Dermis blood vessel endothelial cell (primary cell): ENCODE measurements at regions not wholly inside any gene's neighbourhood (a gene's known extent, or its start where the extent isn't known, plus 50 kb on each side); places are given as distances from the start of the nearest gene placed in this dataset.
A peak's percentile ranks its signal among the peaks of the same experiment; 100 is the strongest.
"Not testable (repeated sequence)": the region's sequence is repeated elsewhere in the genome, so short reads cannot be mapped to it uniquely, and the experiment has no call there.

ENCODE experiments used
- DNase-seq: peaks from one replicate; pipeline ENCODE4 v3.0.0; 2010

GRCh38 chr6:145086197-145086596, 649.1 kb downstream of the EPM2A start:
- no peak for DNase-seq

DNA sequence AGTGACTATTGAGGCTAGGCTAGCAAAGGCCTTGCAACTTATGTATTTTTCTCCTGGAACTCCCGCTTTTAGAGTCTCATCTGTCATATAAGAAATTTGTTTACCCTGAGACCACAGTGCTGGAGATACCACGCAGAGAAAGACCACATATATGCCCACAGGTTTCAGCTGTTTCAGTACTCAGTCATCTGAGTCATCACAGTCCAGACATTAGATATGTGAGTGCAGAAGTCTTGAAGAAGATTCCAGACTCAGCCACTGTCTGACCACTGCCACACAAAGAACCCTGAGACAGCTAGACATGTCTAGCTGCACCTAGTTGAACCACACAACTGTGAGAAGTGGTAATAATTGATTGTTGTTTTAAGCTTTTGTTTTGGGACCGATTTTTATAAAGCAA, 648.3 kb downstream of the EPM2A start:
- DNase-seq: no peak

- DNase-seq: no peak
These were observed 644.3 kb downstream of the EPM2A start for GRCh38 chr6:145090801-145091585.

GRCh38 chr6:145091586-145092142, 643.7 kb downstream of the EPM2A start:
- no peak for DNase-seq

DNA sequence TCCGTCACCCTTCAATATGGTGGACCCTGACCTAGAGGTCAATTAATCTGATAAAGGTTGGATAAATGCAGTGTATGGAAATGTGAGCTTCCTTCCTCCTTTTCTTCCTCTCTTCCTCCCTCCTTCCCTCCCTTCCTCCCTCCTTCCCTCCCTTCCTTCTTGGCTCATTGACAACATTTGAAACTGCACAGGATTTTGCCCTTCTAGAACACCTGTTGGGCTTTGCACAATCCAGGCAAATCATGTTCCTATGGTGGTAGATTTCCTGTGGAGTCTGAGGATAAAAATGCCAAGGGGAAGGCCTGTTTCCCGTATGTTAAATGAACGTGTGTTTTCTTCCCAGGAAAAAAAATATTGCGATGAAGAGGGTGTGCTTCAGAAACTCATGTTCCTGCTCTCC, 642.8 kb downstream of the EPM2A start:
- DNase-seq: no peak

GRCh38 chr6:145093226-145093625, 642.1 kb downstream of the EPM2A start:
- no peak for DNase-seq

GRCh38 chr6:145096846-145097245, 638.5 kb downstream of the EPM2A start:
- DNase-seq: peak; percentile 51

GRCh38 chr6:145098127-145098526, 637.2 kb downstream of the EPM2A start:
- not testable (repeated sequence) for DNase-seq

GRCh38 chr6:145099713-145100112, 635.6 kb downstream of the EPM2A start:
- no peak for DNase-seq

GRCh38 chr6:145110109-145110508, 625.2 kb downstream of the EPM2A start:
- DNase-seq: no peak

GRCh38 chr6:145111407-145111806, 623.9 kb downstream of the EPM2A start:
- DNase-seq: not testable (repeated sequence)

DNA sequence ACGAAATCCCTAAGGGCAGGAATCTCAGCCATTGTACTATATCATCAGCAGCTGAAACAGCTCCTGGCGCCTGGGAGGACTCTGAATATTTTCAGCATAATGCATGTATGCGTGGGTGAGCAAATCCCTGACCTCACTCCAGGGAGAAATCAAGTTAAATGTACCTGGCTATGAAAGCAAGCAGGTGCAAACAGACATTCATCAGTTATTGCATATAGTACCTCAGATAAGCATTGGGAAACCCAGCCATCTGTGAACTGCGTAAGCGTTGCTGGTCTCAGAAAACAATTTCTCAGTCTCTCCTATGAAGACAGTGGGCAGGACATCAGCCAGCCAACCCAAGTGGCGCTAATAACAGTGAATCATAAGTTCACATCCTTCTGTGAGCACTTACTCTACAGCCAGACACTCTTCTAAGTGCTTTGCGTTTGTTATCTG, 622.6 kb downstream of the EPM2A start:
- no peak for DNase-seq

GRCh38 chr6:145115638-145116037, 619.7 kb downstream of the EPM2A start:
- no peak for DNase-seq

DNA sequence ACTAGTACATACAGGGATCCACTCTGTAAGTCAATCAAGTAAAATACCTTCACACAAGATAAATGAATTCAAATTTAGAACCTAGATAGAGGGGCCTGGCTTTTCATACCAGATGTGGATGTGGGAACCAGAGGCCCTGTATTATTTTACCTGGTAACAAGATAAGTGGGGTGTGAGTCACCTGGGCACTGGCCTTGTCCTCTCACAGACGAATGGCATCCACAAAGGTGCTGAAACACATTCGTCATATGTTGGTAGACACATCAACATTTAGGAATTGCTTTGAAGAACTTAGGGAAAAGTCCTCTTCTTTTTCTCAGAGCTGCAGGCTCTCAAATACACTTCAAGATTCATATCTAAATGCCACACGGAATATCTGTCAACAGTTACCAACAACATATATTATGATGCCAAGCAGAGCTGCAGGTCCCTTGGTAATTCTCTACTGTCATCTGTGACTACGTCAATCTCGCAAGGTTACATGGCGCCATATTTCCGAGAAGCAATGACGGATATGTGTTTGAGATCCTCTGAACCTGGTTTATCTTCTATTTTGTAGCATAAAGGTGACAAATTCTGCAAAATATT, 618.6 kb downstream of the EPM2A start:
- DNase-seq: no peak

- DNase-seq: no peak
These were observed 617.1 kb downstream of the EPM2A start for GRCh38 chr6:145118224-145118623.

GRCh38 chr6:145119081-145119480, 616.2 kb downstream of the EPM2A start:
- no peak for DNase-seq

GRCh38 chr6:145132709-145133108, 602.6 kb downstream of the EPM2A start:
- no peak for DNase-seq

- no peak for DNase-seq
These were observed 599.6 kb downstream of the EPM2A start for GRCh38 chr6:145135702-145136101.

GRCh38 chr6:145137425-145137824, 597.9 kb downstream of the EPM2A start:
- DNase-seq: peak; percentile 51

- no peak for DNase-seq
These were observed 596.7 kb downstream of the EPM2A start for GRCh38 chr6:145138469-145139139.

- no peak for DNase-seq
These were observed 596.0 kb downstream of the EPM2A start for GRCh38 chr6:145139140-145139850.

DNA sequence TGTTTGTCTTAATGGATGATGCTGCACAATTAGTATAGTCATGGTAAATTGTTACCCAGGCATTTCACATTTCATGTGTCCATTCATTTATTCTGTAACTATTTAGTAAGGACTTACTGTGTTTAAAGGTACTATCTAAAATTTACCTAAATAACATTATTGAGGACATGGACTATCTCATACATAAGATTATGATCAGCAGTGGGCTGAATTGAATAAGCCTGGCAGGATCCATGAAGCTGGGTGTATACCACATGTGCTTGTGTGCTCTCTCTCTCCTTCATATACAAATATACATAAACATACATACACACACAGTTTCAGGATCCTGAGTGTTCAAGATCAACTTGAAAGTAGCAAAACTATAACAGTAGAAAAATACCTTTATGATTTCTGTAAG, 595.4 kb downstream of the EPM2A start:
- no peak for DNase-seq

DNA sequence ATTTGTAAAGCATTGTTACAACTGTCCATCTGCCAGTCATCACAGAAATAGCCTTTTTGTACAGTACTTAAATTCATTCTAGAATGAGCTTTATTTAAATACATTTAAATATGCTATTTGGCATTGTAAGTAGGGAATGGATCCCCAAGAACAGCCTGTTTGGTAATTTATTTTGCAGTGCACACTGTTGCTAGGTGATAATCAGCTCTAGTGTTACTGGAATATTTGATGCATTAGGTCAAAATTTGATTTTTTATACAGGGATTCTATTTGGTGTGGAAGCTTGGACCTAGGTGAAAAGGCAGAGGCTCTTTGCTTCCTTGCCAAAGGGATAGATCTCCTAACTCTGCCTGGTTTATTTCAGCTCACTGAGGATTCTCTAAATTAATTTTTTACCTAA, 593.7 kb downstream of the EPM2A start:
- no peak for DNase-seq
